H1 (cell line): ENCODE measurements at regions not wholly inside any gene's neighbourhood (a gene's known extent, or its start where the extent isn't known, plus 50 kb on each side); places are given as distances from the start of the nearest gene placed in this dataset.

Experiments used
- CTCF ChIA-PET: fragments of 300-600 bp; sonication (Branson Sonifier 250); formaldehyde crosslinking; loops from one replicate; lab custom pipeline; 2021; ENCODE audit not compliant: partially characterized antibody; lab: Charles Lee
- POLR2A ChIA-PET: fragments of 300-600 bp; sonication (Branson Sonifier 250); formaldehyde crosslinking; loops from one replicate; lab custom pipeline; 2021; ENCODE audit warnings: inconsistent platforms; ENCODE audit not compliant: partially characterized antibody; lab: Charles Lee
- DNase-seq, 2 experiments: peaks; one replicate each; pipeline versions ENCODE4 v3.0.0 to v3.0.0-alpha.2; 2010 to 2022; ENCODE audit warnings: low spot score in 2 of 2, low read depth in 1 of 2, mixed read lengths in 1 of 2
- FAIRE-seq: peaks from 2 replicates; lab custom pipeline; 2011; peaks lifted over from hg19 to GRCh38; lab: Jason Lieb, UNC
- H2AFZ ChIP-seq: 2 replicates; pipeline ENCODE4 v1.8.1; 2012; ENCODE audit warnings: low read length, inconsistent platforms
- H2AK5ac ChIP-seq: 2 replicates; pipeline ENCODE4 v1.6.1; 2013; ENCODE audit warnings: low read depth, low read length
- H2BK120ac ChIP-seq: replicated peaks from 2 replicates; pipeline ENCODE3; 2013; ENCODE audit warnings: low read depth, low read length, inconsistent platforms
- H2BK12ac ChIP-seq: 2 replicates; pipeline ENCODE4 v1.6.1; 2013; ENCODE audit warnings: low read depth, low read length
- H2BK15ac ChIP-seq: 2 replicates; pipeline ENCODE4 v1.6.1; 2013; ENCODE audit warnings: low read length
- H2BK20ac ChIP-seq: 2 replicates; pipeline ENCODE4 v1.6.1; 2013; ENCODE audit warnings: low read length
- H2BK5ac ChIP-seq: 2 replicates; pipeline ENCODE4 v1.6.1; 2013; ENCODE audit warnings: low read depth, low read length
- H3K14ac ChIP-seq: 2 replicates; pipeline ENCODE4 v1.6.1; 2013; ENCODE audit warnings: inconsistent platforms; ENCODE audit not compliant: insufficient read length
- H3K18ac ChIP-seq: 2 replicates; pipeline ENCODE4 v1.6.1; 2013; ENCODE audit warnings: low read length; ENCODE audit errors: extremely low read depth
- H3K23ac ChIP-seq: 2 replicates; pipeline ENCODE4 v1.6.1; 2013; ENCODE audit warnings: inconsistent platforms; ENCODE audit not compliant: insufficient read length
- H3K23me2 ChIP-seq: 2 replicates; pipeline ENCODE4 v1.6.1; 2013; ENCODE audit warnings: low read depth, low read length
- H3K27ac ChIP-seq: 2 replicates; pipeline ENCODE4 v1.6.1; 2011; ENCODE audit warnings: low read depth, low read length, inconsistent platforms
- H3K27me3 ChIP-seq, 4 experiments: replicated peaks in 1 of 4; 1 replicate in 1 of 4; 2 replicates in 3 of 4; pipeline versions ENCODE4 v1.6.1 to v1.8.1; 2011 to 2013; ENCODE audit warnings: low read length in 3 of 4, mild to moderate bottlenecking in 3 of 4, inconsistent platforms in 2 of 4, mixed read lengths in 2 of 4, moderate library complexity in 1 of 4; ENCODE audit not compliant: control insufficient read depth in 3 of 4, insufficient read depth in 3 of 4; ENCODE audit errors: extremely low read depth in 1 of 4
- H3K36me3 ChIP-seq, 4 experiments: 2 replicates each; pipeline versions ENCODE4 v1.6.1 to v1.8.1; 2011 to 2013; ENCODE audit warnings: mild to moderate bottlenecking in 4 of 4, low read length in 3 of 4, moderate library complexity in 2 of 4, control low read depth in 1 of 4, inconsistent platforms in 1 of 4; ENCODE audit not compliant: insufficient read depth in 4 of 4, control insufficient read depth in 2 of 4
- H3K4ac ChIP-seq: replicated peaks from 2 replicates; pipeline ENCODE3; 2013; ENCODE audit warnings: low read length, low read depth, mixed read lengths, inconsistent platforms; ENCODE audit not compliant: insufficient read length
- H3K4me1 ChIP-seq, 4 experiments: replicated peaks in 1 of 4; 1 replicate in 1 of 4; 2 replicates in 3 of 4; pipeline versions ENCODE4 v1.6.1 to v1.8.1; 2011 to 2013; ENCODE audit warnings: low read length in 3 of 4, inconsistent platforms in 2 of 4, mixed read lengths in 1 of 4; ENCODE audit not compliant: insufficient read depth in 4 of 4, control insufficient read depth in 3 of 4
- H3K4me2 ChIP-seq, 2 experiments: 2 replicates each; pipeline versions ENCODE4 v1.6.1 to v1.8.1; 2011 to 2013; ENCODE audit warnings: low read depth in 2 of 2, low read length in 2 of 2, control low read depth in 1 of 2, inconsistent platforms in 1 of 2, mild to moderate bottlenecking in 1 of 2; ENCODE audit not compliant: insufficient read depth in 1 of 2
- H3K4me3 ChIP-seq, 4 experiments: fragments of 200-600, 300-600 bp in 1 of 4; sonication (generic), shearing (Covaris generic), sonication (Bioruptor Twin) in 1 of 4; 2 replicates each; pipeline versions ENCODE4 v1.5.1 to v1.8.1; 2011 to 2016; ENCODE audit warnings: low read length in 4 of 4, low read depth in 3 of 4, control low read depth in 2 of 4, inconsistent platforms in 2 of 4, mild to moderate bottlenecking in 2 of 4, mixed read lengths in 1 of 4, moderate library complexity in 1 of 4; ENCODE audit not compliant: insufficient read depth in 2 of 4; ENCODE audit errors: extremely low read depth in 1 of 4
- H3K56ac ChIP-seq: replicated peaks from 2 replicates; pipeline ENCODE3; 2013; ENCODE audit warnings: low read depth, mild to moderate bottlenecking, mixed read lengths, low read length, inconsistent platforms; ENCODE audit not compliant: insufficient read length
- H3K79me1 ChIP-seq: 2 replicates; pipeline ENCODE4 v1.6.1; 2013; ENCODE audit warnings: low read depth, low read length, control low read depth
- H3K79me2 ChIP-seq, 2 experiments: 2 replicates each; pipeline versions ENCODE4 v1.6.1 to v1.8.1; 2012 to 2013; ENCODE audit warnings: low read length in 2 of 2, mild to moderate bottlenecking in 2 of 2, inconsistent platforms in 1 of 2; ENCODE audit not compliant: insufficient read depth in 2 of 2, control insufficient read depth in 1 of 2
- H3K9ac ChIP-seq, 4 experiments: replicated peaks in 1 of 4; 1 replicate in 1 of 4; 2 replicates in 3 of 4; pipeline versions ENCODE4 v1.6.1 to v1.8.1; 2011 to 2013; ENCODE audit warnings: low read depth in 3 of 4, low read length in 3 of 4, control low read depth in 2 of 4, mild to moderate bottlenecking in 2 of 4, moderate library complexity in 2 of 4, inconsistent platforms in 1 of 4; ENCODE audit errors: extremely low read depth in 1 of 4
- H3K9me3 ChIP-seq, 2 experiments: 2 replicates each; pipeline versions ENCODE4 v1.6.1 to v1.8.1; 2012 to 2013; ENCODE audit warnings: mild to moderate bottlenecking in 2 of 2, moderate library complexity in 2 of 2, control low read depth in 1 of 2, inconsistent platforms in 1 of 2, low read depth in 1 of 2, low read length in 1 of 2, mixed read lengths in 1 of 2; ENCODE audit not compliant: insufficient read depth in 2 of 2
- H4K20me1 ChIP-seq, 2 experiments: replicated peaks in 1 of 2; 2 replicates each; pipeline versions ENCODE3 to v1.8.1; 2011 to 2013; ENCODE audit warnings: inconsistent platforms in 2 of 2, low read length in 2 of 2, mild to moderate bottlenecking in 1 of 2; ENCODE audit not compliant: insufficient read depth in 2 of 2, control insufficient read depth in 1 of 2
- H4K5ac ChIP-seq: 2 replicates; pipeline ENCODE4 v1.6.1; 2013; ENCODE audit warnings: low read length, low read depth, mixed read lengths, inconsistent platforms; ENCODE audit not compliant: insufficient read length
- H4K8ac ChIP-seq: 2 replicates; pipeline ENCODE4 v1.8.0; 2013; ENCODE audit warnings: mild to moderate bottlenecking, moderate library complexity, low read length, inconsistent platforms; ENCODE audit not compliant: insufficient read depth; ENCODE audit errors: extremely low read depth
- H4K91ac ChIP-seq: replicated peaks from 2 replicates; pipeline ENCODE3; 2013; ENCODE audit warnings: low read length, mixed read lengths, inconsistent platforms; ENCODE audit not compliant: insufficient read length
- ASH2L ChIP-seq: fragments of 200-600, 300-600 bp; sonication (generic); IDR thresholded peaks from one replicate; pipeline ENCODE4 v1.7.1; 2017; ENCODE audit warnings: low read length
- BRCA1 ChIP-seq: IDR thresholded peaks from 2 replicates; pipeline ENCODE4 v1.6.1; 2012; ENCODE audit warnings: low read depth, low read length, improper control_type of control experiment
- CEBPB ChIP-seq: IDR thresholded peaks from 2 replicates; pipeline ENCODE4 v1.6.1; 2012; ENCODE audit warnings: low read depth, low read length
- RXRA ChIP-seq: IDR thresholded peaks from 2 replicates; pipeline ENCODE4 v1.6.1; 2011; ENCODE audit warnings: low read depth, mild to moderate bottlenecking, low read length, moderate library complexity; ENCODE audit not compliant: insufficient read depth
- TCF12 ChIP-seq: IDR thresholded peaks from 2 replicates; pipeline ENCODE4 v1.6.1; 2011; ENCODE audit warnings: low read depth, mild to moderate bottlenecking, low read length
- WGBS, 2 experiments: shearing (Covaris generic) in 1 of 2; methylation state at CpG; one replicate each; pipeline versions ENCODE4 v1.1.6 to v1.1.7; 2013 to 2015; ENCODE audit warnings: low lambda C conversion rate in 2 of 2, mixed read lengths in 2 of 2, inconsistent platforms in 1 of 2, low coverage in 1 of 2, missing lambda C conversion rate in 1 of 2; ENCODE audit not compliant: insufficient replicate concordance in 2 of 2, insufficient coverage in 1 of 2, insufficient read length in 1 of 2; ENCODE audit errors: extremely low coverage in 1 of 2, missing lambda C conversion rate in 1 of 2; 5-methylcytosine and 5-hydroxymethylcytosine counted together

DNA sequence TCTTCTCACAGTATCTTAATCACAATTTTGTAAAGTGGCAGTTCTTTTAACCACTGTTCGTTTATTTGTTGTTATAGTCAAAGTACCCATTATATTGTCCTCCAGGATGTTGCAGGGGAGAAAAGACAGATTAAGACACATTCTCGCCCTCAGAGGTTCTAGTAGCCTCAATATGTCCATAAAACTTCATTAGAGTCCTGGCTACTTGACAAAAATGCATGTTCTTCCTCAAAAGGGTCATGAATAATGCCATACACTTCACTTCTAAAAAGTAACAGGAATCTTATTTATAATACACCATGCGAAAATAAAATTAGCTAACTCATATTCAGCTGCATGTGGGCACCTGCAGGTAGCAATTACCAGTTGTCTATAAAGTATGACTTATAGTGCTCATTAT lies 109.3 kb upstream of the ANK3 start:
- Histone ChIP-seq H2AK5ac (no peak overlapping the region), H3K23me2 (no peaks in the 10 kb centered on the region), H3K23ac (no peak overlapping the region), H3K4me3 (no peak overlapping the region), H4K8ac (no peak overlapping the region), H2BK15ac (no peak overlapping the region), H2AFZ (no peak overlapping the region), H3K4ac (no peak overlapping the region), H3K27ac (no peak overlapping the region), H3K36me3 (no peaks in the 10 kb centered on the region), H4K5ac (no peak overlapping the region), H3K56ac (no peak overlapping the region), H3K18ac (no peak overlapping the region), H3K9me3 (no peaks in the 10 kb centered on the region), H3K4me1 (peaks cover 0 to 2% (median 0%) of the 10 kb centered on the region in 4 experiments; a peak in 1 of 7 replicates), H2BK12ac (no peak overlapping the region), H2BK5ac (no peak overlapping the region), H3K14ac (no peak overlapping the region), H3K9ac (no peak overlapping the region), H2BK20ac (no peak overlapping the region), H3K4me2 (no peak overlapping the region), H3K27me3 (no peaks in the 10 kb centered on the region), H3K79me2 (no peaks in the 10 kb centered on the region), H2BK120ac (no peak overlapping the region), H4K20me1 (no peaks in the 10 kb centered on the region), H4K91ac (no peak overlapping the region), H3K79me1 (no peaks in the 10 kb centered on the region)
- TF ChIP-seq TCF12 (no peak), CEBPB (no peak), RXRA (no peak), ASH2L (no peak), BRCA1 (no peak)
- CTCF ChIA-PET = no interaction called here
- POLR2A ChIA-PET = no interaction called here
- no peak for DNase-seq
- no peak for FAIRE-seq
- WGBS, 2 experiments = 80% methylated on average over 3 of the region's 3 CpGs; no CpG with 5 or more reads in 1 of the 2 experiments
